SU-DHL-6 (cell line): ENCODE measurements at regions not wholly inside any gene's neighbourhood (a gene's known extent, or its start where the extent isn't known, plus 50 kb on each side); places are given as distances from the start of the nearest gene placed in this dataset.

Experiments used
- H2AFZ ChIP-seq: fragments of 200-600 bp; sonication (generic); 2 replicates; pipeline ENCODE4 v1.6.1; 2014; ENCODE audit warnings: low read depth, mild to moderate bottlenecking, moderate library complexity, mixed read lengths, antibody characterized with exemption, low read length; ENCODE audit not compliant: severe bottlenecking
- H3F3A ChIP-seq: fragments of 200-600 bp; shearing (Covaris generic); 2 replicates; pipeline ENCODE4 v1.6.0; 2016; ENCODE audit warnings: antibody characterized with exemption, mild to moderate bottlenecking; ENCODE audit not compliant: insufficient read depth
- H3K27ac ChIP-seq: fragments of 200-600 bp; sonication (generic); 2 replicates; pipeline ENCODE4 v1.5.1; 2016; ENCODE audit warnings: low read depth, mild to moderate bottlenecking, low read length, moderate library complexity, mixed read lengths
- H3K27me3 ChIP-seq: fragments of 200-600 bp; sonication (generic), shearing (Covaris generic); 2 replicates; pipeline ENCODE4 v1.6.0; 2014; ENCODE audit warnings: mild to moderate bottlenecking, low read length
- H3K36me3 ChIP-seq: fragments of 200-600 bp; sonication (generic); 2 replicates; pipeline ENCODE4 v1.6.1; 2014; ENCODE audit warnings: mild to moderate bottlenecking, low read length, mixed read lengths
- H3K4me2 ChIP-seq: fragments of 300-600, 200-600 bp; shearing (Covaris generic), sonication (generic); 2 replicates; pipeline ENCODE4 v1.6.0; 2014; ENCODE audit warnings: low read length, low read depth, mild to moderate bottlenecking; ENCODE audit not compliant: poor library complexity, severe bottlenecking
- H3K4me3 ChIP-seq: fragments of 200-600 bp; sonication (generic); 2 replicates; pipeline ENCODE4 v1.5.1; 2014; ENCODE audit warnings: antibody characterized with exemption, low read length, mild to moderate bottlenecking, mixed read lengths; ENCODE audit not compliant: insufficient read depth, poor library complexity, severe bottlenecking
- H3K79me2 ChIP-seq: fragments of 200-600 bp; sonication (generic); 2 replicates; pipeline ENCODE4 v1.6.1; 2014; ENCODE audit warnings: mild to moderate bottlenecking, low read length, moderate library complexity; ENCODE audit not compliant: insufficient read depth
- H3K9ac ChIP-seq: fragments of 200-600 bp; sonication (generic); 2 replicates; pipeline ENCODE4 v1.7.0; 2014; ENCODE audit warnings: mild to moderate bottlenecking, low read length
- H3K9me2 ChIP-seq: fragments of 200-600 bp; sonication (generic); replicated peaks from 2 replicates; pipeline ENCODE4 v1.6.1; 2014; ENCODE audit warnings: low read length; ENCODE audit not compliant: insufficient read depth
- H3K9me3 ChIP-seq: fragments of 200-600 bp; sonication (generic); 2 replicates; pipeline ENCODE4 v1.6.1; 2014; ENCODE audit warnings: low read length, mixed read lengths; ENCODE audit not compliant: insufficient read depth
- H4K20me1 ChIP-seq: fragments of 200-600 bp; sonication (generic); 2 replicates; pipeline ENCODE4 v1.6.1; 2014; ENCODE audit warnings: low read depth, mild to moderate bottlenecking, antibody characterized with exemption, low read length, moderate library complexity, mixed read lengths
- CTCF ChIP-seq: fragments of 200-600 bp; sonication (generic); IDR thresholded peaks from one replicate; pipeline ENCODE4 v1.5.1; 2017; ENCODE audit warnings: antibody characterized with exemption, mild to moderate bottlenecking, low read length, moderate library complexity; ENCODE audit not compliant: insufficient read depth, poor library complexity, severe bottlenecking
- EZH2phosphoT487 ChIP-seq: fragments of 200-600 bp; sonication (generic), shearing (Covaris generic); conservative IDR thresholded peaks from 2 replicates; pipeline ENCODE4 v1.6.1; 2018; ENCODE audit warnings: mild to moderate bottlenecking, antibody characterized with exemption, low read length, moderate library complexity, mixed read lengths

- TF ChIP-seq EZH2phosphoT487, result no peak
- no peak for TF ChIP-seq CTCF
- no peaks in the 10 kb centered on the region for H4K20me1 ChIP-seq
- H2AFZ ChIP-seq, result no peak overlapping the region
- no peaks in the 10 kb centered on the region for H3K9me2 ChIP-seq
- no peaks in the 10 kb centered on the region for H3K36me3 ChIP-seq
- H3K4me2 ChIP-seq, result no peak overlapping the region
- no peaks in the 10 kb centered on the region for H3K79me2 ChIP-seq
- H3K9me3 ChIP-seq, result no peaks in the 10 kb centered on the region
- no peak overlapping the region for H3K9ac ChIP-seq
- no peaks in the 10 kb centered on the region for H3K27me3 ChIP-seq
- no peak overlapping the region for H3K4me3 ChIP-seq
- no peaks in the 10 kb centered on the region for H3F3A ChIP-seq
- H3K27ac ChIP-seq, result no peak overlapping the region
Observed at GRCh38 chr10:78435484-78436221, 402.0 kb downstream of the RPS24 start.

GRCh38 chr10:78436222-78436573 lies 402.5 kb downstream of the RPS24 start:
- no peak overlapping the region for H3K4me2 ChIP-seq
- no peak overlapping the region for H3K27ac ChIP-seq
- no peaks in the 10 kb centered on the region for H3K9me2 ChIP-seq
- H2AFZ ChIP-seq, result no peak overlapping the region
- no peaks in the 10 kb centered on the region for H3F3A ChIP-seq
- no peaks in the 10 kb centered on the region for H3K79me2 ChIP-seq
- no peak for TF ChIP-seq CTCF
- TF ChIP-seq EZH2phosphoT487, result no peak
- no peaks in the 10 kb centered on the region for H3K36me3 ChIP-seq
- H4K20me1 ChIP-seq, result no peaks in the 10 kb centered on the region
- no peaks in the 10 kb centered on the region for H3K9me3 ChIP-seq
- H3K9ac ChIP-seq, result no peak overlapping the region
- no peak overlapping the region for H3K4me3 ChIP-seq
- no peaks in the 10 kb centered on the region for H3K27me3 ChIP-seq

- H3K4me2 ChIP-seq, result no peak overlapping the region
- H3K9ac ChIP-seq, result no peak overlapping the region
- no peaks in the 10 kb centered on the region for H3K36me3 ChIP-seq
- no peaks in the 10 kb centered on the region for H3K79me2 ChIP-seq
- TF ChIP-seq EZH2phosphoT487 (no peak), CTCF (no peak)
- no peak overlapping the region for H3K4me3 ChIP-seq
- H2AFZ ChIP-seq, result no peak overlapping the region
- H3K9me3 ChIP-seq, result no peaks in the 10 kb centered on the region
- H3K27ac ChIP-seq, result no peak overlapping the region
- H3K27me3 ChIP-seq, result no peaks in the 10 kb centered on the region
- H3F3A ChIP-seq, result no peaks in the 10 kb centered on the region
- H3K9me2 ChIP-seq, result no peaks in the 10 kb centered on the region
- H4K20me1 ChIP-seq, result no peaks in the 10 kb centered on the region
Observed at GRCh38 chr10:78436706-78437406, 403.2 kb downstream of the RPS24 start.
